GM21825 (cell line): ENCODE measurements at regions not wholly inside any gene's neighbourhood (a gene's known extent, or its start where the extent isn't known, plus 50 kb on each side); places are given as distances from the start of the nearest gene placed in this dataset.

Experiments
- ATAC-seq: cut with Tn5 transposase; IDR thresholded peaks from one replicate; pipeline ENCODE4 v1.9.1; 2021; ENCODE audit warnings: mild to moderate bottlenecking, moderate library complexity; ENCODE audit not compliant: unreplicated experiment

DNA sequence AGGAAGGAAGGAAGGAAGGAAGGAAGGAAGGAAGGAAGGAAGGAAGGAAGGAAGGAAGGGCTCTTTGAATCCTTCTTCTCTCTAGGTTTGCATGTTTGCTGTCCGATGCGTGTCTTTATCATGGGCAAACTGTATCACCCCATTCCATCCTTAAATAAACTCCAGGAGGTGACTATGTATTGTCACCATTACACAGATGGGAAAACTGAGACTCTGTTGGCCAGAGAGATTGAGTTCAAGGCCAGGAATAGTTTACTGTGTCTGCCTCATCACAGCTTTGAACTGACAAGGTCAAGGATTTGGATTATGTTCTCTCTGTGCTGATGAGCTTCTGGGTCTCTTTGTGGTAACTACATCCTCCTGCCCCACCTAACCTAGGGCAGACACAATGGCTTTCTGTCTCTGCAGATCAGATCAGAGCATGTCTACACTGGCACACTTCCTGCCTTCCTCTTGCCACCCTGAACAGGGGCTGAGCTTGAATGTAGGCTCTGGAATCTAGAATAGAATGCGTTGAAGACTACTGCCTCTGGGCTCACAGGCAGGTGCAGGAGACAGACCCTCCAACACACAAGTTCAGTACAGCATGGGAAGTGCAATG, 78.9 kb upstream of the MAP1LC3B2 start:
- no peak for ATAC-seq

DNA sequence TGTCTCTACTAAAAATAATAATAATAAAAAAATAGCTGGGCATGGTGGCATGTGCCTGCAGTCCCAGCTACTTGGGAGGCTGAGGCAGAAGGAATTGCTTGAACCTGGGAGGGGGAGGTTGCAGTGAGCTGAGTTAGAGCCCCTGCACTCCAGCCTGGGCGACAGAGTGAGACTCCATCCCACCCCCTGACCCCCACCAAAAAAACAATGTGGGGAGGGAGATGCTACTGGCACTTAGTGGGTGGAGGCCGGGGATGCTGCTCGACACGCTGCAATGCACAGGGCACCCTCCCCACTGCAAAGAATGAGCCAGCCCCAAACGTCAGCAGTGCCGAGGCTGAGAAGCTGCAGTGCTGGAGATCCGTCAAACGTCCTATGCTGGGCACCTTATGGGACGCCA, 77.5 kb upstream of the MAP1LC3B2 start:
- no peak for ATAC-seq

DNA sequence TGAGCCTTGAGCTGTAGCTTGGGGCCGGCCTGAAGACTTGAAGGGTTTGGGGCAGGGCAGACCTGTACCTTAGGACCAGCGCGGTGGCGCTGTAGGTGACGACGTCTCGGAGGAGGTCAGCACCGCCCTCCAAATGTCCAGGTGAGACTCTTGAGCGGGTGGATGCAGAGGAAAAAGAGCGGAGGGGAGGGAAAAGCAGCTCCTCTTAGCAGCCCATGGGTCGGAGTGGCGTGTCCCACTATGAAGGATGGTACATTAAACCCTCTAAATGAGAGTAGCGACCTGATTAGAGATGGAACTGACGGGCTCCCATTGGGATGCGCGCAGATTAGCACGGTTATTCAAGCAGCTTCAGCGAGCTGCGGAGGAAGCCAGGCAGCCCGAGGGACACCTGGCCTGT, 77.0 kb upstream of the MAP1LC3B2 start:
- ATAC-seq = no peak

DNA sequence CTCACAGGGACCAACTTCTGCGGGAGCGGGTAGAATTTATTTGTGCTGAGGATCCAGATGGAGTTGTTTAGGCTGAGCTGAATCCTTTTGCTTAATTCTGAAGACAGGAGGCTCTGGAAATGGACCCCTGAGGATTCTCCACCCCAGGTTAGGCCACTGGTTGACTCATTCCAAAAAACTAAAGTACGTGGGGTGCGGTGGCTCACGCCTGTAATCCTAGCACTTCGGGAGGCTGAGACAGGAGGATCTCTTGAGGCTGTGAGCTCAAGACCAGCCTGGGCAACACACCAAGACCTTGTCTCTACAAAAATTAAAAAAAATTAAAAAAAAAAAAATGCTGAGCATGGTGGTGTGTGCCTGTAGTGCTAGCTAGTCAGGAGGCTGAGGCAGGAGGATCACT, 76.3 kb upstream of the MAP1LC3B2 start:
- no peak for ATAC-seq

DNA sequence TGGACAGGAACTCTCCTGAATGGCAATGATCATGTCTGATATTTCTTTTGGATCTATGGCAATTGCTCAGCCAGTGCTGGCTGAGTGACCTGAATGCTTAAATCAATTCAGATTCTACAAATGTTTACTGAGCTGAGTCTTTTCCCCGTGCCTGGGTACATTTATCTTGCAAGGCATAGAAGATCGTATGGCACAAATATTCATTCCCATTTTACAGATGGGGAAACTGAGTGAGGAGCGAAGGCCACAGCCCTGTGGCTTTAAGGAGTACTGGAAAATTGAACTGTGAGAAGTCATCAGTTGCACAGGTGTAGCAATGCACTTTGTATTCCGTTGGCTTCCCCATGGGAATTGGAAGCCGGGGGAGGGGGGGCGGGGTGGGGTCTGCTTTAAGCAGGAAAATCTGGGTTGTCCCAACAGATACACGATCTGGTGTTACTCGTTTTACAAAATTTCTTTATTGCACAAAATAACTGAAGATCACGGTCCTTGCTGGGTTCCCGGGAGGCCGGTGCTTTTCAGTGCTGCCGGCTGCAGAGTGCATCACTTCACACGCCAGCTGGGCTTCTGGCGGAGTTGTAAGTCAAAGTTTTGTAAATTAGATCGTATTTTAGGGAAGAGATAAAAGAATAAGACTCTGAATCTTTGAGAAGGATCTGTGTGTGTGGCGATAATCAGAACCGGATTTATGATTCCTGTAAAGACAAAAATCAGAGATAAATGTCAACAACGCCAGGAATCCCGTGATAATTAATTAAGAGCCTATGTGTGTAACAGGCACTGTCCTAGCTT, 75.0 kb upstream of the MAP1LC3B2 start:
- ATAC-seq = no peak

DNA sequence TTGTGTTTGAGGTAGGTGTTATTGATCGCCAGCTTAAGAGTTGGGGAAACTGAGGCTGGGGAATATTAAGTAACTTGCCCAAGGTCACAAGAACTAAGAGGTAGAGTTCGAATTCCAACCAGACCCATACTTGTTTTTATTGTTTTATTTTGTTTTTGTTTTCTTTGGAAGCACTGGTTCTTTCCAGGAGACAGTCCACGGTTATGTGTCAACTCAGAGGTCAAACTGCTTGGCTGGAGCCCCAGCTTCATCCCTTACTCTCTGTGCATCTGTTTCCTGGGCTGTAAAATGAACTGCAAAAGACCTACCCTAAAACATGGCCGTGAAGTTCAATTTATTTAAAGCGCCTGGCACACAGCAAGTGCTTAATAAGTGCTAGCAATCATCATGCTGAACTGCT, 74.4 kb upstream of the MAP1LC3B2 start:
- ATAC-seq = no peak

DNA sequence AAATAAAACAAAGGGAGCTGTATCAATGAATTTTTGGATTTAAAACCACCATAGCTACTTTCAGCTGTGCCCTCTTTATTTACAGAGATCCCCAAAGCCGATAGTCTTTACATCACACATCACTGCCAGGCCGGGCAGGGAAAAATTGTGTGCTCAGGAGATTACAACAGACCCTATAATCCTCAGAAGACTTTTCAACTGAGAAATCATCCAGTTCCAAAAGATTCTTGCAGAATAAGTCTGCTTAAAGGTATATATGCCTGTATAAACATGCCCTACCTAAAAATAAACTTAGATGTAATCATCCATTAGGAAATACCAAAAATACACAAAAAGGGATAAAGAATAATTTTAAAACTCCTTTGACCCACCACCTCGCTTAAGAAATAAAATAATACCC, 70.1 kb upstream of the MAP1LC3B2 start:
- no peak for ATAC-seq

DNA sequence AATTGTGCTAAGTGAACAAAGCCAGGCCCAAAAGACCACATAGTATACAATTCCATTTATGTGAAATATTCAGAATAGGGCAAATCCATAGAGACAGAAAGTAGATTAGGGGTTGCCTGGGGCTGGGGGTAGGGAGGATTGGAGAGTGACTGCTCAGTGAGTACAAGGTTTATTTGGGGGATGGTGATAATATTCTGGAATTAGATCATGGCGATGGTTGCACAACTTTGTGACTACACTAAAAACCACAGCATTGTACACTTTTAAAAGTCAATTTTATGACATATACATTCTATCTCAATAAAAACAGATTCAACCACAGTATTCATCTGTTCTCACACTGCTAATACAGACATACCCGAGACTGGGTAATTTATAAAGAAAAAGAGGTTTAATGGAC, 68.7 kb upstream of the MAP1LC3B2 start:
- no peak for ATAC-seq

DNA sequence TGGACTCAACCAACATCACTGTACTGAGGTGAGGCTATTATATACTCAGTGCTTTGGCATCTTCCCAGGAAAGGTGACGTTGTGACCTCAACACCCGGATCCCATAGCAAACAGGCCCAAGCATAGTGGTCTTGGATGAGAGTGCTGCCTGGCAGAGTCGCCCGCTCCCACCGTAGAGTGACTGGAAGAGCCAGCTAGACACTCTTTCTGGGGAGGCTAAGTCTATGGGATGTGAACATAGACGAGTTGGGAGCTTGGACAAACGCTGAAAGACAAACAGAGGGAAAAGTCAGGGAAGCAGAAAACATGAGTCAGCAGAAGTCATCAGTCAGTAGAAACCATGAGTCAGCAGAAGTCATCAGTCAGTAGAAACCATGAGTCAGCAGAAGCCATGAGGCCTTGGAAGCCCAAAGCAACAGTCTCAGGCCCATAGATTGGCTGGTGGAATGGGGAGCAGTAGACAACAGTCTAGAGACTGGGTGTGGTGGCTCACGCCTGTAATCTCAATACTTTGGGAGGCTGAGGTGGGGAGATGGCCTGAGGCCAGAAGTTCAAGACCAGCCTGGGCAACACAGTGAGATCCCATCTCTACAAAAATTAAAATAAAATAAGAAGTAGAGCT, 66.4 kb upstream of the MAP1LC3B2 start:
- no peak for ATAC-seq

DNA sequence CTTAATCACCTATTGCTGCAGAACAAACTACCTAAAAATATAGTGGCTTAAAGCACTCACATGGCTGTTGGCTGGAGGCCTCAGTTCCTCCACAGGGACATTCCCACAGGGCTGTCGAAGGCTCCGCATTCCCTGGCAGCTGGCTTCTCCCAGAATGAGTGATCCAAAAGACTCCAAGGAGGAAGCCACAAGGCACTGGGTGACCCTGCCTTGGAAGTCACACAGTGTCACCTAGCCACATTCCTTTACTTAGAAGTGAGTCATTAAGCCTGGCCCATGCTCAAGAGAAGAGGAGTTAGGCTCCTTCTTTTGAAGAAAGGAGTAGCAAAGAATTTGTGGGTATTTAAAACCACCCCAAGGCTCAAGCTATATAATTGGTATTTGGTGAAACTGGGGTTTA, 63.9 kb upstream of the MAP1LC3B2 start:
- no peak for ATAC-seq

DNA sequence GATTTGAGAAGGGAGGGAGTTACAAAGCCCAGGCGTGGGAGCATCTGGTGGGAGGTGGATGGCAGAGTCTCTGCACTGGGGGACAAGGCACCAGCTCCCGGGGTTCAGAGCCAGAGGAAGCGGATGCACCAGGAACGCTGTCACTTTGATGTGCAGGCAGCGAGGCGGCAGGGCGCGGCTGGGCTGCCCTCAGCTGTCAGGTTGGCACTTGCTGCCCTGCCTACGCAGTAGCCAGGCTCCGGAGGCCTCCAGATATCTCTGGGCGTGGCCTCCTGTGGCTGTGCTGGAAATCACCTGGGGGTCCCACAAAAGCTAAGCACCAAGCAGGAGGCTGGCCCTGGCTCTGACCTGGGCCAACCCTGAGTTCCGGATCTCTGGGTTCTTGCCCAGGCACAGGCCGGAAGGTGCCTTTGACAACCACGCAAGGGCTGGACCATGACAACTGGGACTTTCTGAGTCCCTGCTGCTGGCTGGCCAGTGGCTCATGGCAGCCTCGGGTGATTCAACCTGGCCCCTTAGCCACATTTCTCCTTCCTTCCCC, 62.1 kb upstream of the MAP1LC3B2 start:
- no peak for ATAC-seq

DNA sequence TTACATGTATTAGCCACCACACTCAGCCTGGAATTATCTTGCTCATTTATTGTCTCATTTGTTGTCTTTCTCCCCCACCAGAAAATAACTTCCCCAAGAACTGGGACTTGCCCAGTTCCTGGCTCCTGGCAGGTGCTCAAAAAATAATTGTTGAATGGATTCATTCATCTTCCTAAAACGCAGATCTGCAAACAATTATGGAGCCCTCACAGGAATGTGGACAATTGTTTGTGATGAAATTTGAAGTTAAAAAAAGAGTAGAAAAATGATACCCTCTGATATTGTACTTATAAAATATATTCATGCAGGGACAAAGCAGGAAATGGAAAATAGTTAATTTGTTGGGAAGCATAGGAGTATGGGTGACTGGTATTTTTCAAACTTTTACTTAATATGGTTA, 60.7 kb upstream of the MAP1LC3B2 start:
- ATAC-seq = no peak

DNA sequence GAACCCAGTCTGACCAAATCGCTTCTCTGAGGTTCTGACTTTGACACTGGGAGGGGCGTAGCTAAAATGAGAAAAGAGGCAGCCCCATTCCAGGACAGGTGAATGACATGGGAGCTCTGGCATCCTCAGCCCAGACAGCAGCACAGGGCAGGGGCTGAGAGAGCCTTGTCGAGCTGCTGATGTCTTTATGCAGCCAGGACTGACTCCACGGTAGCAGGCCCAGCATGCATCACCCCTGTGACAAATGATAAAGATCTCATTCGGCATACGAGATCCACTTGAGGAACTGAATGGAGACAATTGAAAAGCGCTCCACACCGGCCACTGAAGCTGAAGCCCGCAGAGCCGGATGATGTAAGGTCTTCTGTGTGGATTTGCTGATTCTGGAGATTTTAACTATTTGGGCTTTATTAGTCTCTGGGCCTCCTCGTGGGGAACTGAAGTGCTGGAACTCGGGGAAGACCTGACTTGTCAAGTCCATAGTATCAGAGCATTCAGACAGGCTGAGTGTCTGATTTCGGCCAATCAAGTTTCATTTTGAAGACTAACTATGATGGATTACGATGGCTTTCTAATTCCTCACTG, 56.9 kb upstream of the MAP1LC3B2 start:
- ATAC-seq = no peak

DNA sequence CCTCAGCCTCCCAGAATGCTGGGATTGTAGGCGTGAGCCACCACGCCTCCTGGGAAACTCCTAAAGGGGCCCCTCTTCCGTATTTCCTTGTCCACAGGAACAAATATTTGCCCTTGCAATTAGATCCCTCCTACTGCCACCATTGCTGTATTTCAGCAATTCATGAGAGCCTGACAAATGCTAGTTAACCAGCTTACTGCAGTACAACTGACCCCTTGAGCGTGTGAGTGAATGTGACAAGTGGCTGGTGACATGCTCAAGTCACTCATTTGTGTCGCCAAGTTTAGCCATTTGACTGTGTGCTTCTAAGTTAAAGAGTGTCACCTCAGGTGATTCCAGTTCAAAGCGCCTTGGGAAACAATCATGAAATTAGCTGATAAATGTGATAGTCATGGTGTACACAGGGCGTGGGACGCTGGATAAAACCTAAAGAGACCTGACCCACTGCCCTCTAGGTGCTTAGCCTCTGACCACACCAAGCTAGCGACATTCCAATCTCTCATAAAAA, 56.1 kb upstream of the MAP1LC3B2 start:
- ATAC-seq = no peak

DNA sequence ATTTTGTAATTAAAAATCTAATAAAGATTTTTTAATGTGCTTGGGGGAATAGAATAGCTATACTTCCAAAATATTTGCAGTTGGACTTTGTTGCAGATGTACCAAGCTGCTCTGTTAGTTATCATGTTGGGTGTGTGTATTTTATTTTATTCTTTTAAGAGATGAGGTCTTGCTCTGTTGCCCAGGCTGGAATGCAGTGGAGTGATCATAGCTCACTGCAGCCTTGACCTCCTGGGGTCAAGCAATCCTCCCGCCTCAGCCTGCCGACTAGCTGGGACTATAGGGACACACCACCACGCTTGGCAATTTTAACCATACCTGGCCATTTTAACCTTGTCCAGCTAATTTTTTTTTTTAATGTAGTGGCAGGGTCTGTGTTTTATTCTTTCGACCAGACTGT, 54.7 kb upstream of the MAP1LC3B2 start:
- no peak for ATAC-seq

DNA sequence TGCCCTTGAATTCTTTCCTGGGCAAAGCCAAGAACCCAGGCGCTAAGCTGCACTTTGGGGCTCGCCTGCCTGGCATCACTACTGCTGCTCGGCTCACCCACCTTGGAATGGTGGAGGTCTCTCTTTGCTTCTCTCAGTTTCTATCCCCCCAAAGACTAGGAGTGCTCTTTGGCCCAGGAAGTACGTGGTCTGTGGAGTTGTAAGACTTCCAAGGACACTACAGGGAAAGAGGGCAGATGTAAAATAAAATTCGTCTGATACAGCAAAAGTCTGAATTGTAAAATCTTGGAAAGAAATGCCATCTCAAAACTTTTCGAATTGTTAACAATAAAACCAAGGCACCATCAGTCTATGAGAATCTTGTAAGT, 52.5 kb upstream of the MAP1LC3B2 start:
- ATAC-seq = no peak

DNA sequence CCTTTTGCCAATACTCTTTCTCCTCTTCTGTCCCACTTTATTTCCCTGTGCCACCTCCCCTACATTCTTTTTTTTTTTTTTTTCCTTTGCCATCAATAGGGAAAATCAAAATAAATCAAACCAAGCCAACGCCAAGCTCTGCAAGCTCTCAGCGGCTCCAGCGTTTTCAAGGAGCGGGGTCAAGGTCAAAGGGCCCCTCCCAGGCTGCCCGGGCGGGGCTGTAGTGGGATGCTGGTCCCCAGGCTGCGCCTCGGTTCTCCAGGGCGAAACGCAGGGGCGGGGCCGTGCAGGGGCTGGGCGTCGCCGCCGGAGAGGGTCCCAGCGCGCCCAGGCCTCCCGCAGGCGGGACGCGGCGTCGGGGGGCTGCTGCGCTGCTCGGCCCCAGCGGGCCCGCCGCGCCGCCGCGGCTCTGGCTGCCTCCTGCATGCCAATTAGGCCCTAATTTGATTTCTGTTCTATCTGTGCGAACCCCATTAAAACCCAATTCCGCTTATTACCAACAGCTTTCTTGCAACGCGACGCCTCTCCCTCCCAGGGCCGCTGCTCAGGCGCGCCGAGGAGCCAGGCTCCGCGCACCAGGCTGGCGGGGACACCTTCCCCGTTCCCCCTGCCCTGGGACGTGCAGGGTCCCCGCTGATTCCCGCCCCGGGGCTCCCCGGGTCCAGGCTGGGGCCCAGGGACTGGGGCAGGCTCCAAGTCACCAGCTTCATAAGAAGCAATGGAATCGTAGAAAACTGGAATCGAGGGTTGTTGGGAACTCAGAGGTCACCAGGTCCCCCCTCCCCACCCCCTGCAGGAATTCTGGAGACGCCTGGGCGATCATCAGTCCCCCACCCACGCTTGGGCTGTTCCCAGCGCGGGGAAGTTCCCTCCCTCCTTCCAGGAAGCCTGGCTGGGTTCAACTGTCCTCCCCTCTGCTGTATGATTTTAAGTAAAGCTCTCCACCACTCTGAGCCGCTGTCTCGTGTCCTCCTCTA, 50.7 kb upstream of the MAP1LC3B2 start:
- ATAC-seq = no peak
